GM06990 (cell line): ENCODE measurements at regions not wholly inside any gene's neighbourhood (a gene's known extent, or its start where the extent isn't known, plus 50 kb on each side); places are given as distances from the start of the nearest gene placed in this dataset.
"Not testable (repeated sequence)": the region's sequence is repeated elsewhere in the genome, so short reads cannot be mapped to it uniquely, and the experiment has no call there.

ENCODE experiments used
- DNase-seq: peaks from one replicate; pipeline ENCODE4 v3.0.0-alpha.2; 2011; ENCODE audit not compliant: insufficient read length; ENCODE audit errors: extremely low read depth
- H3K27me3 ChIP-seq: replicated peaks from 2 replicates; pipeline ENCODE4 v1.6.0; 2011; ENCODE audit warnings: low read length; ENCODE audit not compliant: control insufficient read depth, insufficient read depth
- H3K36me3 ChIP-seq: 2 replicates; pipeline ENCODE4 v1.5.1; 2011; ENCODE audit warnings: low read length; ENCODE audit not compliant: control insufficient read depth, insufficient read depth
- H3K4me3 ChIP-seq: replicated peaks from 2 replicates; pipeline ENCODE4 v1.5.1; 2011; ENCODE audit warnings: low read depth, mild to moderate bottlenecking, control low read depth, low read length
- TF ChIP-seq, protein P1 (sequence below): IDR thresholded peaks from 2 replicates; pipeline ENCODE4 v1.5.1; 2011; ENCODE audit warnings: low read length, control low read depth, mild to moderate bottlenecking, inconsistent platforms; ENCODE audit not compliant: insufficient read depth, poor library complexity, severe bottlenecking

DNA sequence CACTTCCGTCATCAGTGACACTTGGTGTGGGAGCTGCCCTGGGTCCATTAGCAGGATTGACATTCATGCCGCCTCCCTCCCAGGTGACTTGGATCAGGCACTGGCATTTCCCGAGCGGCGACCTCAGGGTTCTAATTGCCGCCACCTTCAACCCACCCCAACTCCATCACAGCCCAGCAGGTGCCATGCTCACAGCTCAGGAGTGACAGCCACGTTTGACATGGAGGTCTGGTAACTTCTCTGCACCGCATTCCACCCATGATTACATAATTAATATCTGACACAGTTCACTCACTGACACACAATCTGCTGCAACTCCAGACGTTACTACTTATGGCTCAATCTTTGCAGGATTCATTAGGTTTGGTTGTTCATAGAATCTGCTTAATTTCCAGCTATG lies 450.9 kb upstream of the MYT1L start:
- Histone ChIP-seq H3K27me3 (no peaks in the 10 kb centered on the region), H3K36me3 (no peaks in the 10 kb centered on the region), H3K4me3 (no peak overlapping the region)
- TF ChIP-seq, protein P1, sequence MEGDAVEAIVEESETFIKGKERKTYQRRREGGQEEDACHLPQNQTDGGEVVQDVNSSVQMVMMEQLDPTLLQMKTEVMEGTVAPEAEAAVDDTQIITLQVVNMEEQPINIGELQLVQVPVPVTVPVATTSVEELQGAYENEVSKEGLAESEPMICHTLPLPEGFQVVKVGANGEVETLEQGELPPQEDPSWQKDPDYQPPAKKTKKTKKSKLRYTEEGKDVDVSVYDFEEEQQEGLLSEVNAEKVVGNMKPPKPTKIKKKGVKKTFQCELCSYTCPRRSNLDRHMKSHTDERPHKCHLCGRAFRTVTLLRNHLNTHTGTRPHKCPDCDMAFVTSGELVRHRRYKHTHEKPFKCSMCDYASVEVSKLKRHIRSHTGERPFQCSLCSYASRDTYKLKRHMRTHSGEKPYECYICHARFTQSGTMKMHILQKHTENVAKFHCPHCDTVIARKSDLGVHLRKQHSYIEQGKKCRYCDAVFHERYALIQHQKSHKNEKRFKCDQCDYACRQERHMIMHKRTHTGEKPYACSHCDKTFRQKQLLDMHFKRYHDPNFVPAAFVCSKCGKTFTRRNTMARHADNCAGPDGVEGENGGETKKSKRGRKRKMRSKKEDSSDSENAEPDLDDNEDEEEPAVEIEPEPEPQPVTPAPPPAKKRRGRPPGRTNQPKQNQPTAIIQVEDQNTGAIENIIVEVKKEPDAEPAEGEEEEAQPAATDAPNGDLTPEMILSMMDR = no peak
- no peak for DNase-seq

DNA sequence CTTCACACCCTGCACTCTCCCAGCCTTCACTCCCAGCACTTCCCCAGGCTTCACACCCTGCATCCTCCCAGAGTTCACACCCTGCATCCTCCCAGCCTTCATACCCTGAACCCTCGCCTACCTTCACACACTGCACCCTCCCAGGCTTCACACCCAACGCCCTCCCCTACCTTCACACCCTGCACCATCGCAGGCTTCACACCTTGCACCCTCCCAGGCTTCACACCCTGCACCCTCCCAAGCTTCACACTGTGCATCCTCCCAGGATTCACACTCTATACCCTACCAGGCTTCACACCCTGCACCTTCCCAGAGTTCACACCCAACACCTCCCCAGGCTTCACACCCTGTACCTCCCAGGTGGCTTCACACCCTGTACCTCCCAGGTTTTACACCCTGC lies 448.7 kb upstream of the MYT1L start:
- Histone ChIP-seq H3K36me3 (no peaks in the 10 kb centered on the region), H3K27me3 (no peaks in the 10 kb centered on the region), H3K4me3 (no peak overlapping the region)
- TF ChIP-seq, protein P1 = no peak
- DNase-seq = no peak

DNA sequence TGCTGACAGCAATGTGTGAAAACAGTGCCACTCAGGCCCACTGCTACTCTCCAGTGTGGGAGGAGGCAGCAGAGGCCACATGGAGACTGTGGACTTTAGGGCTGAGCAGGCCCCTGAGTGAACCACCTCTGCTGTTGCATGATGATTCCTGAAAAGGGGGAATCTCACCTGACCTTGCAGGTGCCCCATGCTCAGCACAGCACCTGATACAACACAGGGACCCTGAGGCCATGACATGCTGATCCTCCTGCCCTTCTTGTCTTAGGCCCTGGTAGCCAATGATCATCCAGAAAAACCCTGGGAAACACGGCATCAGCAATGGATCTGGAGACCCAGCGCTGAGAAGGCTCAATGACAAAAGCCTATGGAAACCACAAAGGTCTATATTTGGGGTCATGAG lies 446.8 kb upstream of the MYT1L start:
- DNase-seq = no peak
- Histone ChIP-seq H3K4me3 (no peak overlapping the region), H3K27me3 (no peaks in the 10 kb centered on the region), H3K36me3 (no peaks in the 10 kb centered on the region)
- TF ChIP-seq, protein P1 = no peak

DNA sequence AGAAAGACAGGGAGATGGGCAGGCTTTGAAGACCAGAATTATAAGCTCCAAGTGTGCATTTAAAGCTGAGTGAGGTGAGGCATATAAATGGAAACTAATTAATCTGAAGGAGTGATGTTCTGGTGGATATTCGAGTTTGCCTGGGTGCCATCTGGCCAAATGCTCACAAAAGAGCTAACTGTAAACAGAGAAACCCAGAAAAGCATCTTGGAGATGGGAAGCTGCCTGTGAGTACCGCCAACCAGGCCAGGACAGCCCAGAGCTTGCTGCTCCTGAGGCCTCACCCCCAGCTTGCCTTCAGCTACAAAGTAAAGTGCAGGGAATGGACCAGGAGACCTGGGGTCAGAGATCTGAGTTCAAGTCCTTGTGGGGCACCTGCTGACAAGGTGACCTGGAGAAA lies 446.1 kb upstream of the MYT1L start:
- Histone ChIP-seq H3K36me3 (no peaks in the 10 kb centered on the region), H3K27me3 (no peaks in the 10 kb centered on the region), H3K4me3 (no peak overlapping the region)
- TF ChIP-seq, protein P1 = no peak
- no peak for DNase-seq

DNA sequence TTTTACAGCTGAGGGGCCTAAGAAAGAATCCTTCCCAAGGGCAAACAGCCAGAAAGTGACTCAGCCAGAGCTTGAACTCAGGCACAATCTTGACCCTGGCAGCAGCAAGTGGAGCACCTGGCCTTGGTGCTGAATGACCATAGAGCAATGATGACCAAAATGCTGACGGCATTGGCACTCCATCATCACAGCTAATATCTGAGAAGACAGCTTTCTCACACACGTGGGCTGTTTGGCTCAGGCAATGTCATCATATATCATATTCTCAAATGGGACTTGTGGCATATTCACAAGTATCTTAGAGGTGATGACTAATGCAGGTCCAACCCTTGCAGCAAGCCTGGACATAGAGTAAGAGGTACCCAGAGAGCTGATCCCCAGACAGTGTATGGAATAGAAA lies 443.9 kb upstream of the MYT1L start:
- TF ChIP-seq, protein P1 = no peak
- H3K4me3 ChIP-seq = no peak overlapping the region
- no peaks in the 10 kb centered on the region for H3K36me3 ChIP-seq
- no peak for DNase-seq
- no peaks in the 10 kb centered on the region for H3K27me3 ChIP-seq

DNA sequence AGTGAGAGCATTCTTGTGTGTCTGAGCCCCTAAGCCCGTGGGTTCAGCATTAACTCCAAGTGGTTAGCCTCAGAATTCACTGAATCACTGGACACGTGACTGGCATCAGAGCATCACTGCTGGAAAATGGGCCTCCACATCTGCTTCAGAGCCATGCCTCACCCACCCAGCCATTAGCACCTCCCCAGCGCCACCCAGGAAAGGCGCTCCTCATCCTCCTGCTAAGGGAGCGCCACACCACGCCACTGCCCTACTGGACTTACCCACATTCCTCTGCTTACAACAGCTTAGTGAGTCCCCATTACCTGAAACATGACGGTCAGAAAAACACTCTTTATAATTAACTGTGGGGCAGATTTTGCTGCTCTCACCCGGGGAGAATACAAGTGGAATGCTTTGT lies 442.6 kb upstream of the MYT1L start:
- TF ChIP-seq, protein P1 = no peak
- H3K4me3 ChIP-seq = no peak overlapping the region
- DNase-seq = no peak
- no peaks in the 10 kb centered on the region for H3K27me3 ChIP-seq
- H3K36me3 ChIP-seq = no peaks in the 10 kb centered on the region

DNA sequence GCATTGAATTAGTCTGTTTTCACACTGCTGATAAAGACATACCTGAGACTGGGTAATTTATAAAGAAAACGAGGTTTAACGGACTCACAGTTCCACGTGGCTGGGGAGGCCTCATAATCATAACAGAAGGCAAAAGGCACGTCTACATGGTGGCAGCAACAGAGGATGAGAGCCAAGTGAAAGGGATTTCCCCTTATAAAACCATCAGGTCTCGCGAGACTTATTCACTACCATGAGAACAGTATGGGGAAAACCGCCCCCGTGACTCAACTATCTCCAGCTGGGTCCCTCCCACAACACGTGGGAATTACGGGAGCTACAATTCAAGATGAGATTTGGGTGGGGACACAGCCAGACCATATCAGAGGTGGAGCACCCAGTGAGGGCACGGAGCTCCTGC lies 442.0 kb upstream of the MYT1L start:
- H3K27me3 ChIP-seq, H3K4me3 ChIP-seq, DNase-seq, H3K36me3 ChIP-seq: not testable (repeated sequence)
